B cell (primary cell): ENCODE measurements at regions not wholly inside any gene's neighbourhood (a gene's known extent, or its start where the extent isn't known, plus 50 kb on each side); places are given as distances from the start of the nearest gene placed in this dataset.

ENCODE experiments used
- ATAC-seq: fragments of 200-7000 bp; cut with Tn5 transposase; one replicate; pipeline ENCODE4 v1.10.0; 2021; ENCODE audit warnings: low read depth, mild to moderate bottlenecking, moderate number of reproducible peaks, moderate library complexity
- CTCF ChIA-PET: fragments of 350-600 bp; sonication (Branson Sonifier 250); formaldehyde crosslinking; loops from one replicate; lab custom pipeline; 2021; ENCODE audit warnings: antibody characterized with exemption, inconsistent platforms; lab: Charles Lee
- POLR2A ChIA-PET: fragments of 350-600 bp; sonication (Branson Sonifier 250); formaldehyde crosslinking; loops from one replicate; lab custom pipeline; 2021; ENCODE audit warnings: antibody characterized with exemption; lab: Charles Lee
- DNase-seq: peaks from one replicate; pipeline ENCODE4 v3.0.0; 2013
- H2AFZ ChIP-seq: 2 replicates; pipeline ENCODE4 v1.6.1; 2012; ENCODE audit warnings: mild to moderate bottlenecking, low read depth, low read length; ENCODE audit not compliant: insufficient read depth, poor library complexity, severe bottlenecking
- H3K27ac ChIP-seq, 2 donors: 1 replicate in 1 of 2; 2 replicates in 1 of 2; pipeline ENCODE4 v1.5.1; 2012 to 2013; ENCODE audit warnings: low read length in 2 of 2, mild to moderate bottlenecking in 2 of 2, moderate library complexity in 1 of 2
- H3K27me3 ChIP-seq, 4 experiments: fragments of 200-600 bp in 1 of 4; sonication (generic) in 1 of 4; replicated peaks in 1 of 4; 1 replicate in 2 of 4; 2 replicates in 2 of 4; pipeline versions ENCODE4 v1.6.1 to v1.7.0; 2013 to 2016; ENCODE audit warnings: low read length in 3 of 4, mild to moderate bottlenecking in 2 of 4, mixed read lengths in 1 of 4, moderate library complexity in 1 of 4; ENCODE audit not compliant: insufficient read depth in 4 of 4, control insufficient read depth in 3 of 4; ENCODE audit errors: control extremely low read depth in 1 of 4
- H3K36me3 ChIP-seq, 2 experiments: replicated peaks in 1 of 2; 1 replicate in 1 of 2; 2 replicates in 1 of 2; pipeline versions ENCODE4 v1.6.1 to v1.7.1; 2013; ENCODE audit warnings: low read length in 1 of 2; ENCODE audit not compliant: insufficient read depth in 2 of 2, control insufficient read depth in 1 of 2; ENCODE audit errors: control extremely low read depth in 1 of 2, extremely low read depth in 1 of 2
- H3K4me1 ChIP-seq, 2 donors: fragments of 200-600 bp in 1 of 2; sonication (generic) in 1 of 2; 1 replicate in 1 of 2; 2 replicates in 1 of 2; pipeline versions ENCODE4 v1.5.1 to v1.6.1; 2013 to 2017; ENCODE audit warnings: low read length in 2 of 2; ENCODE audit not compliant: control insufficient read depth in 2 of 2, insufficient read depth in 2 of 2
- H3K4me2 ChIP-seq: replicated peaks from 2 replicates; pipeline ENCODE3; 2012; ENCODE audit warnings: mild to moderate bottlenecking, low read depth, low read length; ENCODE audit not compliant: poor library complexity, severe bottlenecking
- H3K4me3 ChIP-seq, 5 experiments: fragments of 200-600 bp in 1 of 5; sonication (generic) in 1 of 5; 1 replicate in 3 of 5; 2 replicates in 2 of 5; pipeline versions ENCODE4 v1.5.1 to v1.7.0; 2011 to 2016; ENCODE audit warnings: low read length in 4 of 5, mild to moderate bottlenecking in 4 of 5, low read depth in 2 of 5, control low read depth in 1 of 5, moderate library complexity in 1 of 5; ENCODE audit not compliant: insufficient read depth in 1 of 5; ENCODE audit errors: control extremely low read depth in 1 of 5, extremely low read depth in 1 of 5
- H3K79me2 ChIP-seq: fragments of 200-600 bp; sonication (generic); one replicate; pipeline ENCODE4 v1.6.0; 2016; ENCODE audit warnings: low read length; ENCODE audit not compliant: control insufficient read depth, insufficient read depth
- H3K9ac ChIP-seq: fragments of 200-600 bp; sonication (generic); 2 replicates; pipeline ENCODE4 v1.6.1; 2017; ENCODE audit warnings: mild to moderate bottlenecking, low read length, moderate library complexity
- H3K9me3 ChIP-seq, 3 donors: one replicate each; pipeline versions ENCODE4 v1.6.1 to v1.7.1; 2013; ENCODE audit warnings: low read length in 2 of 3; ENCODE audit not compliant: control insufficient read depth in 2 of 3, insufficient read depth in 1 of 3; ENCODE audit errors: control extremely low read depth in 1 of 3
- H4K20me1 ChIP-seq: 2 replicates; pipeline ENCODE4 v1.6.0; 2012; ENCODE audit warnings: mild to moderate bottlenecking, low read length; ENCODE audit not compliant: insufficient read depth, control insufficient read depth, poor library complexity, severe bottlenecking
- H3K27ac Mint-ChIP-seq: one replicate; pipeline ENCODE4 v1.8.0; 2021; ENCODE audit warnings: mixed read lengths
- H3K27me3 Mint-ChIP-seq: one replicate; pipeline ENCODE4 v1.8.0; 2021; ENCODE audit warnings: mixed read lengths
- H3K4me1 Mint-ChIP-seq: one replicate; pipeline ENCODE4 v1.8.0; 2021; ENCODE audit warnings: mixed read lengths
- H3K4me3 Mint-ChIP-seq: one replicate; pipeline ENCODE4 v1.8.0; 2021; ENCODE audit warnings: mixed read lengths
- H3K9me3 Mint-ChIP-seq: one replicate; pipeline ENCODE4 v1.8.0; 2022; ENCODE audit warnings: mixed read lengths; ENCODE audit not compliant: insufficient read depth
- EZH2 ChIP-seq: IDR thresholded peaks from 2 replicates; pipeline ENCODE4 v1.6.1; 2012; ENCODE audit warnings: borderline replicate concordance, low read depth, mild to moderate bottlenecking, moderate library complexity, low read length; ENCODE audit not compliant: insufficient read depth, poor library complexity, severe bottlenecking
- WGBS: methylation state at CpG from one replicate; pipeline ENCODE4 v1.1.5; 2013; ENCODE audit warnings: missing lambda C conversion rate; ENCODE audit not compliant: insufficient coverage; 5-methylcytosine and 5-hydroxymethylcytosine counted together
- intact Hi-C: fragments of 100-400 bp; cut with micrococcal nuclease; formaldehyde crosslinking; loops from one replicate; pipeline ENCODE4 v1.10.0; 2022
- TF ChIP-seq, protein P1 (sequence below): fragments of 200-600 bp; IDR thresholded peaks from one replicate; pipeline ENCODE4 v1.8.0; 2022; ENCODE audit warnings: antibody characterized with exemption, mild to moderate bottlenecking

DNA sequence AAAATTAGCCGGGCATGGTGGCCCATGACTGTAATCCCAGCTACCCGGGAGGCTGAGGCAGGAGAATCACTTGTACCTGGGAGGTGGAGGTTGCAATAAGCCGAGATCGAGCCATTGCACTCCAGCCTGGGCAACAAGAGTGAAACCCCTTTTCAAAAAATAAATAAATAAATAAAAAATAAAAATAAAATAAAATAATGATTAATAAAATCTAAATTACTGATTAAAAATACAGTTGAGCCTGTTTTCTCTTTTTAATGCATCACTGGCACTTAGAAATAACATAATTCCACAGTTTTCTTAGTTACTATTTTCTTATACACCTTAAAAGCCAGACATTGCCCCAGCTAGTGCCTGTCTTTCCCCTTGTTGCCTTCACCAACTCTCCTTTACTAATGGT, 922.8 kb upstream of the GJE1 start:
- H3K27me3 ChIP-seq, result no peaks in the 10 kb centered on the region
- ChIA-PET POLR2A (no interaction called here), CTCF (no interaction called here)
- H3K4me3 Mint-ChIP-seq, result no peak overlapping the region
- H3K27me3 Mint-ChIP-seq, result no peaks in the 10 kb centered on the region
- intact Hi-C loops, result no loop called here
- no peaks in the 10 kb centered on the region for H3K9me3 ChIP-seq
- no peaks in the 10 kb centered on the region for H3K9me3 Mint-ChIP-seq
- no peak overlapping the region for H3K9ac ChIP-seq
- no peak overlapping the region for H3K4me2 ChIP-seq
- H3K27ac ChIP-seq, result no peak overlapping the region
- no peaks in the 10 kb centered on the region for H3K4me1 ChIP-seq
- no peak overlapping the region for H2AFZ ChIP-seq
- no CpG with 5 or more reads among the region's 4 CpGs for WGBS
- no peak overlapping the region for H3K27ac Mint-ChIP-seq
- no peak overlapping the region for H3K4me3 ChIP-seq
- no peak for TF ChIP-seq EZH2
- no peaks in the 10 kb centered on the region for H3K4me1 Mint-ChIP-seq
- no peaks in the 10 kb centered on the region for H3K79me2 ChIP-seq
- ATAC-seq (no peak), DNase-seq (no peak)
- no peaks in the 10 kb centered on the region for H4K20me1 ChIP-seq
- no peaks in the 10 kb centered on the region for H3K36me3 ChIP-seq

DNA sequence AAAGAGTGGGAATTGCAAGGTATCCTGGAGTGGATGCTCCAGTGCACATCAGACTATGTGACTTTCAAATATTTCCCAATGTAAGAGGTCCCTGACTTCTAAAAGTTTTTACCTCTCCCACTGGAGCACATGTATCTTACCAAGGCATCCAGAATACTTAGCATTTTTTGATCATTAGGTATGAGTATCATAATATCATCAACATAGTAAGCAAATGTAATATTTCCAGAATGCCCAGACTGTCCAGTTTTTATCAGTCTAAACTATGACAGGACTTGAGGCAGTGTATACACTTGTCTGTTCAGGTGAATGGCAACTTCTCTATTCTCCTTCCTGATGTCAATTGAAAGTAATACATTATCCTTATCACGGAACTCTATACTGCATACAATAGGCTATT, 924.6 kb upstream of the GJE1 start:
- TF ChIP-seq, protein P1, sequence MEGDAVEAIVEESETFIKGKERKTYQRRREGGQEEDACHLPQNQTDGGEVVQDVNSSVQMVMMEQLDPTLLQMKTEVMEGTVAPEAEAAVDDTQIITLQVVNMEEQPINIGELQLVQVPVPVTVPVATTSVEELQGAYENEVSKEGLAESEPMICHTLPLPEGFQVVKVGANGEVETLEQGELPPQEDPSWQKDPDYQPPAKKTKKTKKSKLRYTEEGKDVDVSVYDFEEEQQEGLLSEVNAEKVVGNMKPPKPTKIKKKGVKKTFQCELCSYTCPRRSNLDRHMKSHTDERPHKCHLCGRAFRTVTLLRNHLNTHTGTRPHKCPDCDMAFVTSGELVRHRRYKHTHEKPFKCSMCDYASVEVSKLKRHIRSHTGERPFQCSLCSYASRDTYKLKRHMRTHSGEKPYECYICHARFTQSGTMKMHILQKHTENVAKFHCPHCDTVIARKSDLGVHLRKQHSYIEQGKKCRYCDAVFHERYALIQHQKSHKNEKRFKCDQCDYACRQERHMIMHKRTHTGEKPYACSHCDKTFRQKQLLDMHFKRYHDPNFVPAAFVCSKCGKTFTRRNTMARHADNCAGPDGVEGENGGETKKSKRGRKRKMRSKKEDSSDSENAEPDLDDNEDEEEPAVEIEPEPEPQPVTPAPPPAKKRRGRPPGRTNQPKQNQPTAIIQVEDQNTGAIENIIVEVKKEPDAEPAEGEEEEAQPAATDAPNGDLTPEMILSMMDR, result no peak
- no peak for TF ChIP-seq EZH2
- Histone ChIP-seq H3K4me3 (no peak overlapping the region), H2AFZ (no peak overlapping the region), H3K9me3 (no peaks in the 10 kb centered on the region), H3K4me2 (no peak overlapping the region), H4K20me1 (no peaks in the 10 kb centered on the region), H3K79me2 (no peaks in the 10 kb centered on the region), H3K27ac (no peak overlapping the region), H3K9ac (no peak overlapping the region), H3K27me3 (no peaks in the 10 kb centered on the region), H3K4me1 (no peaks in the 10 kb centered on the region), H3K36me3 (no peaks in the 10 kb centered on the region)
- DNase-seq, result no peak
- WGBS, result no CpG with 5 or more reads among the region's 1 CpG
- ATAC-seq, result no peak
- Mint-ChIP-seq H3K27me3 (no peaks in the 10 kb centered on the region), H3K27ac (no peak overlapping the region), H3K9me3 (no peaks in the 10 kb centered on the region), H3K4me3 (no peak overlapping the region), H3K4me1 (no peaks in the 10 kb centered on the region)
- POLR2A ChIA-PET, result no interaction called here
- intact Hi-C loops, result no loop called here
- CTCF ChIA-PET, result no interaction called here
